HG03558 (cell line): ENCODE measurements at regions not wholly inside any gene's neighbourhood (a gene's known extent, or its start where the extent isn't known, plus 50 kb on each side); places are given as distances from the start of the nearest gene placed in this dataset.

ENCODE experiments used
- ATAC-seq: cut with Tn5 transposase; IDR thresholded peaks from one replicate; pipeline ENCODE4 v1.9.1; 2021; ENCODE audit warnings: moderate number of reproducible peaks; ENCODE audit not compliant: unreplicated experiment; ENCODE audit errors: extremely low read depth

DNA sequence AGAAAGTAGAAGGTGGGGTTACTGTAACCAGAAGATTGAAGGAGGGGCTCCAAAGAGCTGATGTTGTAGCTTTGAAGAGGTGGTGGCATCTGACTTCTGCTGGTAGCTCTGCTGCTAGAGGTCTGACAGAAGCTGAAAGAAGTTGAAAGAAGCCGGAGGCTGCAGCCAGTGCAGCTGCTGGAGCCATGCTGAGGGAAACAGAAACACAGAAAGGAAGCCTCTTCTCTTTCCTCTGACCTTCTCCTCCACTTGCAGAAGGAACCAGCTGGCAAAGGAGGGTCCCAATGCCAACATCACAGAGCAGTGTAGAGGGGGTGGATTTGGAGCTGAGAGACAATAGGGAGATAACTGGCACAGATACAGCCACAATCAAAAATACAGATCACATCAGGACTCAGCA, 89.3 kb upstream of the HHIP start:
- no peak for ATAC-seq

DNA sequence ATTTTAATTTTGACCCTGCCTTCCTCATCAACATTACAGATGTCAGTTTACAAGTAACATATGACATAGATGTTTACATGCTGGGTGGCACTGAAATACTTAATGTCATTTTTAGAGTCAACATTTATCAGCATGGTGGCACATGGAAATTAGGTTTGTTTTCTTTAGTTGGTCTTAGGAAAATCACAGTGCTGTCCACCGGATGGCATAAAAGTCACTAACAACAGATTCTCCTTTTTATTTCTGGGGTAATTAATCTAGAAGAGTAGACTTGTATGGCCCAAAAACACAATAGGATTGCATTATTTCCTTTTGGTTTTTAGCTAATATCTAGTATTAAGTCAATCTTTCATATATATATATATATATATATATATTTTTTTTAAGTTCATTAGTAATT, 88.6 kb upstream of the HHIP start:
- no peak for ATAC-seq

DNA sequence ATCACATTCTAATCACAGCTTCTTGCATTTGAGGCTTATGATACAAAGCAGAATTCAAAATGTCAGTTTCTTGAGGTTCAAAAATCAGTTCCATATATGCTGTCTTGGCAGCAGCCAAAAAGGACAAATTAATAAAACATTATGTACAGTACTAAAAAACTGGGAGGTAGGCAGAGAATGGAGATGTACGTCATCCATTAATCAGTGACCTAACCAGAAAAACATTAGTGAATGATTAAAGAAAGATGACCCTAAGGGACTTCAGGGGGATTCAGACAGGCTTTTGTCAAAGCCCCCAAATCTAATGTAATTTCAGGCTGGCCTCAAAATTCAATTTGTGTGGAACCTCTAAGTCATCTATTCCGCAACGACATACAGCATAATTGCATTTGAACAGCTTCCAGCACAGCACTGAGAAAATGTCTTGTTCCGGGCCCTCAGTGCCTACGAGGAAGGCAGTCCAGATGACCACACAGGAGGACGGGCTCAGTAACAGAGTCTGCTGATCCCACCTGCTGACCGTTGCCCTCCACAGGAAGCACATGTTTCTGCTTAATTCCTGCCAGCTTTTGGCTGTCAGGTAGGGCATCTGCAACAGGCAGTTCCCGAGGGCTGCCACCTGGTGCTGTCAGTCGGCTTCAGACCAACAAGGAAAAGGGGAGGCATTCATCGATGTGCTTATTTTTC, 83.8 kb upstream of the HHIP start:
- ATAC-seq: no peak

DNA sequence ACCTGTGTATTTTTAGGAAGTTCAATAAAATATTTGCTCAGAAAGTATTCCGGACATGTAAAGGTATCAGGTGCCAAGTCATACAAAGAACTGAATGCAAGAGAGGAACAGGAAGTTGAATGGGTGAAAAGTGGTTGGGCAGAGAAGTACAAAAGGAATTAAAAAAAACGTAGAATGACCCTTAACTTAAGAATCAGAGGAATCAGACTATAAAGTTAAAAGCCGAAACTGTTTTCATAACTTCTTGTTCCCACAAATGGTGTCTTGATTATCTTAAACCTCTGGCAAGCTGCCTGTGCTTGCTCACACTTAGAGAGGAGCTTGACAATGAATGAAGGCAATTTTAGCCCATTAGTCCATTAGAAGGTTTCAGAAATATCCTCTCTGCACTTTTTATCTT, 81.6 kb upstream of the HHIP start:
- ATAC-seq: no peak

DNA sequence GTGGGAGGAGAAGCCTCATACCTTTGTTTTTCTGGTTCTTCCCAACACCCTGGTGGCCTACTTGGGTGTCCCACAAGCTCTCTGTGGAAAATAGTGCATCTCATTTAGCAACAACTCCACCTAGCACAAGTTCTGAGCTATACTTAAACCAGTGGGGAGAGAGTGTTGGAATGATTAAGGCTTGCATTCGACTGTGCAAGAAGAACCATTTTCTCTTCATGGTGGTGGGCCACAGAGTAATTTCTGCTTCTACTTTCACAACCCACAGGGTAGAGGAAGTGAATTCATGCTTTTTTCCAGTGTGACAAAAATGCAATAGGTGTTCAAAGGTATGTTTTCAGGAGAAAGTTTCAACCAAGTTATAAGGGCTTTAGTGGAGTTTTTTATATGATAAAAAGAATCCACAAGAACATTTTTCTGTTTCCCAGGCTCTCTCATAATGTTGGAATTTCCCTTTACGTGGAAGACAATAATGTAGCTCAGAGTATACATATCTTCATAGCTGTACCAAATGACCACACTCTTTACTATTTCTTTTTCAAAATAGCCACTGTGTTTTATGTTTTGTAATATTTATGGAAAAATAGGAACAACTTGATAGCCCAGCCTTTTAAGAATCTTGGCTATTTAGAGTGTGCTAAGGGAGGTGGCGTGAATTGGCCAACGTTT, 80.3 kb upstream of the HHIP start:
- ATAC-seq: no peak

DNA sequence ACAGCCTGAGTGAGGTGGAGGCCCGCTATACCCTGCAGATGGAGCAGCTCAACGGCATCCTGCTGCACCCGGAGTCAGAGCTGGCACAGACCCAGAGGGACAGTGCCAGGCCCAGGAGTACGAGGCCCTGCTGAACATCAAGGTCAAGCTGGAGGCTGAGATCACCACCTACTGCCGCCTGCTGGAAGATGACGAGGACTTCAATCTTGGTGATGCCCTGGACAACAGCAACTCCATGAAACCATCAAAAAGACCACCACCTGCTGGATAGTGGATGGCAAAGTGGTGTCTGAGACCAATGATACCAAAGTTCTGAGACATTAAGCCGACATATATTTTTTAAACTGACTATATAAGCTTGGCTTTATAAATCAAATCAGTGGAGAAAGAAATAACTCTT, 73.3 kb upstream of the HHIP start:
- ATAC-seq: no peak

DNA sequence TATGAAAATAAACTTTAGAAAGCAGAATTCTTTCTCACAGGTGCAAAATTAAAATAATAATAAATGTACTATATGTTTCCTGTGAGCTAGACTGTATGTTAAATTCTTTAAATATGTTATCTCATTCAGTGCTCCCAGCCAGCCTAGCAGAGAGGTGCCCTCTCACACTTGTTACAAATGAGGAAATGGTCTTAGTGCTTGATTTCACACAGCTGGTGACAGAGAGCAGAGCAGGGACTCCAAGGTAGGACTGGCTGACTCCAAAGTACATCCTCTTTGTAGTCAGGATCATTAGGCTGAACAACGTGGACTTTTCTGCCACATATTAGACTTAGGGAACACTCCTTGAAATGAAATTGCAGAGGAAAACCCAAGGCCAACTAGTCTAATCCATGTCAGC, 72.0 kb upstream of the HHIP start:
- peak; percentile 64 for ATAC-seq

DNA sequence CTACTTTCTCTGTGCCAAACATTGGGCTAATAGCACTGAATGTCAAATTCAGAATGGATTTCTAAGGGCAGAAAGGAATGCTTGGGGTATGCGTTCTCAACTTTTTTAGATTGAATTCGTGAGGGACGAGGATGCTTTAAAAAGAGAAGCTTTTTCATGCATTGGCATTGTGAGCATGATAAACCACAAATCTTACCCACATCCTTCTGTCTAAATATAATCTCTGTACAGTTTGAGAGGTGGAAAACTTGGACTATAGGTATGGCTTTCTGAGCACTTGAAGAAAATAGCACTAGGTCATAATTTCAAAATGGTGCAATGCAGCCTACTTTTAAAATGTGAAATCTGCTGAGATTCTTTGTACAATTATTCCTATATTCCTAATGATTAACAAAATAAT, 71.4 kb upstream of the HHIP start:
- ATAC-seq: no peak

DNA sequence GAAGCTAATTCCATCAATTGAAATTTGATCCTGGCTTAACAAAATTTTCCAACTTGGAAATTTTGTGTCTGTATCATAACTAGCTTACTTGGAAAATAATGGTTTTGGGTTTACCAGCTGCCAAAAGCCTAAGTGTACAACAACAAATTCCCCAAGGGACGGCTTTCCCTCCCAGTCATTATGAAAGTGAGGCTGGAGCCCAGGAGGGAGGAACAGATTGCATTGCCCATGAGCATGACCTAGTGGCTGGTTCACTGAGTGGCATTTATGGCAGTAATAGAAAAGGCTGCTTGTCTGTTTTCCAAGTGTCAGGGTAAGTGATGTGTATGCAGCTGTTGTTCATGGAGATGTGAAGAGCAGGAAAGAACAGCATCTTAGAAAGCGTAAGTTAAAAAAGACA, 70.8 kb upstream of the HHIP start:
- ATAC-seq: no peak

DNA sequence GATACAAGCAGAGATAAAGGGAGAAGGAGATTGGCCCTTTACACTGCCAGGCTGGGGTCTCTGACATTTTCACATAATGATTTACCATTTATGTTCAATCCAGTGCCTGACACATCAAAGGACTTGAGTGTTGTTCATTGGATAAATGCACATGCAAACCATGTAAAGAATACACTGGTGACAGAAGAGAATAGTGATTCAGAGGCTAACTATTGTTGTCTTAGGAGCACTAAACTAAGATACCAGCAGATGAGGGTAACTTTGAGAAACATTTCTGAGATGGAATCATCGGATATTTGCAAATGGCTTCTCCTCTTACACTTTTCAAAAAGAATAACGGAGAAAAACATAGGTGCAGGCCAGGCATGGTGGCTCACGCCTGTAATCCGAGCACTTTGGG, 67.3 kb upstream of the HHIP start:
- ATAC-seq: no peak

DNA sequence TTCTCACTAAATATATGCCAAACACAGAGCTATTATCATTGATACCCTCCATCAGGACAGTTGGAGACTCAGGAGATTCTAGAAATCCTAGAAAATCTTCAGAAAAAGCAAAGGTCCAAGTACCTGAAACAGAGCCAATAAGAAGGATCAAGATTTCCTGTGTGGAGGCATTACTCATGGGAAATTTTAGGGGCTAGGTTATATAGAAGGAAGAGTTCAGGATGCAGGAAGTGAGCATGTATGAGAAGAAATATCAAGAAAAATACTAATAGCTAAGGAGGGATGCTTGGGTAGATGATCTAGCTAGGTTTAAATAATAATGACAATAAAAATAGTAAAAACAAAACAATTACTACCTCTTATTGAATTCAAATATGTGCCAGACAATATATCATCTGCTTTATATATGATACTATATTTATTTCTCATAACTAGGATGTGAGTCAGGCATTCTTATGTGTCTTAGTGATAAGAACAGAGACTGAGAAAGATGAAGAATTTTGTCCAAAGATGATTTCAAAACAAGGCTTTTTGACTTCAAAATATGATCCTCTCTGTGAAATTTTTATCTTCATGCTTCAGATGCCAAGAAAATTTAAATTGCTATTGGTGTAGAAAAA, 66.4 kb upstream of the HHIP start:
- no peak for ATAC-seq

DNA sequence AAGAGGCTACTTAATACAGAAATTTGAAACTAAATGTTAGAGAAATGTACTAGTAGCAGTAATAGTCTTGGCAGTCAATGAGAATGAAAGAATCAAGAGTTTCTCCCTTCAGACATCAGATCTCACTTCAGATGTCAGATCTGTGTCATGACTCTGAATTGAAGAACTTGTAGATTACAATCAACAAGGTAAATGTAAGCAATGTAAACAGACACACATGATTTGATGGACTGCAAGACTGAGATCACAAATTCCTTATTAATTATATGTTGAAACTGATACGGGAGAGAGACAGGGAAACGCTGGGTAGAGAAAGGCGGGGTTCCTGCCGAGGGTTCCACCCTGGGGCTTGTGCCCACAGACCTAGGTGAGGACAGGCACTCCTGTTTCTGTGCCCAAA, 65.5 kb upstream of the HHIP start:
- no peak for ATAC-seq

DNA sequence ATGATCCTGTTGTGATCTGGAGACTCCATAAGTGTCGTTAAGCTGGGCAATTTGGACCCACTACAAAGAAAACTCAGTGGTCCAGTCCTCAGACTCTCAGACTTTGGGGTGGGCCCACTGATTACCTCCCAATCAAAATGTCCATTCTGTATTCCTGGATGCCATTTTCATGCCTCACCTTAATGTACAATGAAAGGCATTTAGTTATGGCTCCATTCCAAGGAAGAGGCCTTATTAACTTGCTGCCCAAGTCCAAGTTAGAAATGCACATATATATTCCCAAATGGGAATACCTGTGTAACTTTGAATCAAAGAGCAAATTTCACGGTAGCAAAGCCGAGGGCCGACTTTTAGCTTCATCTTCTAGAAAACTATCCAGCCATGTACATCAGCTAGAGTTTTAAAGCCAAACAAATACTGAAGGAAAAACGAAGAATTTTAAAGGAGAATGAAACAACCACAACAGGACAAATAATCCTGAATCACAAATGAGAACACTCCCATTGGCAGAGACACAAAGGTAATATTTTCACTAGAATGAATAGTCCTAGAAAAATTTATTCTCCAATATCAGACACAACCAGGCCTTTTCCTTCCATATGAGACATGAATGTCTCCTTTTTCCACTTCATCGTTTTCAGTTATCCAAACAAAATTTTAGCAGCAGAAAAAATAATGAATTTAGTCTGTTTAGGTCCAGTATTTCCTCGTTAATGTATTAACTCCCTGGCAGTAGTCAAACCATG, 63.7 kb upstream of the HHIP start:
- no peak for ATAC-seq

DNA sequence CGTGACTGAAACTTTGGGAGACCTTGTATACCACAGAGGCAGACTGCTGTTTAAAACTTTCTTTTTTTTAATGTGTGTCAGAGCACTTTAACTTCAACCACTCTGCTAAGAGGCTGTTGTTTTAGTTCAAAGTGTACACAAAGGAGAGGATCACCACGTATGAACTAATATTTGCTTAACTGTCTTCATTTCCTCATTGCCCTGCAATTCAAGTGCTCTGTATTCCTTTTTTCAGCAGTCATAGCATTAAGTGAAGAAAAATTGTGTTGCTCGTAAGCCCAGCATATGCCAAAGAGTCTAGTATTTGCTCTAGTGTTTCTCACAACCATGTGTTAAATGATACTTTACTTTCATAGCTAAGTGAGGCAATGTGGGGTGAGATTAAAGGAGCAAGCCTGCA, 63.0 kb upstream of the HHIP start:
- no peak for ATAC-seq

DNA sequence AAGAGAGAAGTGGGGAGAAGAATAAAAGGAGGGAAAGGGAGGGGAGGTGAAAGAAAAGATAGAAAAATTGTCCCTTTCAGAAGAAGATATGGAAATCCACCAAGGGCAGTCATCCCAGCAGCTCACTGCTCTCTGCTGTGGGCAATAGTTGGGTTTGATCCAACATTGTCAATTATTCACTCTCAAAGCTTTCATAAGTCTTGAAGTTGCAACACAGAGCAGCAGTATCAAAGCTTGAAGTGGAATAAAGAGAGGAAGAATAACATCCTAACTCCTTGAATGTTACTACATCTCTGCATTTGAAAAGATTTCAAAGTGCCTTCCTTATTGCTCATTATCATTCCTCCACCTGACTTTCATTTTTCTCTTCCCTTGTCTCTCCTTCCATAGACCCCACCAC, 62.3 kb upstream of the HHIP start:
- ATAC-seq: no peak

DNA sequence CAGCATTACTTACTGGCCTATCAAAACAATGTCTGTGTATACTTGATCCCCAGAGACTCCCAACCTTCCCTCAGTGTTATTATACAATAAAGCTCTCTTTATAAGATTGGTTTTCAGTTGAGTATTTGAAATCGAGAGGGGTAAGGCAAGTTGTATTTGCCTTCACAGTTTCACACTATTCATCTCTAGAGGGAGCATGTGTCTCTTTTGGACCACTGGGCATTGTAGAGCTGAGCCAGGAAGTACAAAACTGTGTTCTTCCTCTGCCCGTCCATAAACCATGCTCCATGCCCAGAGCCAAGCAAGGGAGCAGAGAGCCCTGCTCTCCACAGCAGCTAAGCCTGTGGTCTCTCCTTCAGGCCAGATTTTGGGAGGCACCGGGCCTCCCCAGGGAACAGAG, 61.5 kb upstream of the HHIP start:
- no peak for ATAC-seq

DNA sequence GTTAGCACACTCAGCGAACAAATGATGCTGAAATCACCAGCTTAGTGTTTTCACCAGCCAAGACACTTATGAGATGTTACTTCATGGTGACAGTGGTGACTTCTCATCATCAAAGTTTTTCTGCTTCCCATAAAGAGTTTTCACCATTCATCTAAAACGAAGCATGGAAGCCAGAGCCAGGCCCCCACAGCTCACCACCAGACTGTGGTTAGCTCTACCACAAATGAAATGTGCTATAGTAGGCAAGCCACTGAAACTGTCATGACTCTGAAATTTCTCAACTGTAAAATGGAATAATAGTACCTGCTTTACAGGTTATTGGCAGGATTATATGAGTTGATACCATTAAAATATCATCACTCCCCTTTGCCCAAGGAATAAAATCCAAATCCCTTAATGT, 56.4 kb upstream of the HHIP start:
- no peak for ATAC-seq

DNA sequence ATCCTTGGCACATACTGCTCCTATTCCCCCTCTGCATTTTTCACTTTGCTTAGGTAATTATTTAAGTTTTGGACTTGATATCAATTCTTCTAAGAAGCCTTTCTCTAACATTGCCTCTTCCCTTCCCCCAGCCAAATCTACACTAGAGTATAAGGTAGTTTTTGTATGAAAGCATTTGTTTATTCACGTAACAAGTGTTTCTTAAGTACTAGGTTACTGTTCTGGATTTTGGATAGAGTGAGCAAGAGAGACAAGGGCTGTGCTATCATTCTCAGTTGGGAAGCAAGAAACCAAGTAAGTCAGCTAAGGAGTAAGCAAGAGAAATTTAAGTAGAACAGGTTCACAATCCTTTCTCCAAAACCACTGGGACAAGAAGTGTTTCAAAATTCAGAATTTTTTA, 55.9 kb upstream of the HHIP start:
- ATAC-seq: no peak

DNA sequence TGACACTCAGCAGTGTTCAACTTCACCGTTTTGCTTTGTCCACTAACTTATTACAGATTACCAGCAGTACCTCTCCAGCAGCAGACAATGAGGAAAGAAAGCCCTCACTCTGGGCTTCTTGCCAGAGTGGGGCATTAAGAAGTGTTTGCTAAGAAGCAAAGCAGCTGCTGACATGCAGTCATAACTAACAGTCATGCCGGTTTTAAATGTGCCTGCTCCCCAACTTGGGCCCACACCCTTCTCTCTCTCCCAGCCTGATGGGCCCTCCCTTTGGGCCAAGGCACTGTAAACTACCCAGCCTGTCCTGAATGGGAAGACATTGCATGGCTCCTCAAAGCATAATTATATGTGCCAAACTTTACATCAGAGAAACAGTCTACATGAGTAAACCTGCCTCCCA, 54.6 kb upstream of the HHIP start:
- ATAC-seq: no peak

DNA sequence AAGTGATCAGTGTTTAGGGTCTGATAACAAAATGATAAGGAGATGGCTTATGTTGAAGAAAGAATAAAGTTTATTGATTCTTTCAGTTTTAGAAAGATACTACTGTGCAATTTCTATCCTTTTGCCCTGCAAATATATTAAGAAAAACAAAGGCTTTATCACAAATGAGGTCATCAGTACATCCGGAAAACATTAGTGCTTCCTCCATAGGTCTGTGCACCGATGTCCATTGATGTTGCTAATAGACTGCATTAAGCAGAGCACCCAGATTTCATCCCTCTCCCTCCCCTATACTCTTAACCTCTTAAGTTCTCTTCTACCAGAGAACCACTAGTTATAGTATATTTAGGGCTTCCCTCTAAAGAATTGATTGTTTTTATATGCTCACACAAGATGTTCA, 53.7 kb upstream of the HHIP start:
- ATAC-seq: no peak

DNA sequence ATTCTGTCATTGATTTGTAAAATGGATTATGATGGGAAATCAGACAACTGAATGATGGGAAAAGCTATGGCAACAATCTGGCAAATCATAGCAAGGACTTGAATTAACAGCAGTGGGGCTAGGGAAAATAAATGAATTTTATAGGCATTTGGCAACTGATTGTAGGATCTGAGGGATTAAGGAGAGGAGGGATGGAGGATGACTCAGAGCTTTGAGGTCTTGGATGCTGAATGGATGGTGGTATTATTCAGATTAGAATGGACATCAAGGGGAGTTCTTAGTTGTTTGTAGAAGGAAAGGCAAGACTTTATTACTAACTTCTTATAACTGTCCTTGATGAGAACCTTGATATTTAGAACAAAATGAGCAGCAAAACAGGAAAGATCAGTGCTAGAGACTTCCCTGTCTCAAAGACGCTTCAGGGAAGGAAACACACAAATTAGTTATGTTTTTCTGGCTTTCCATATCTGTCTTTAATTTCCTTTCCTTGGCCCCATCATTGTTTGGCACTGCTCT, 51.4 kb upstream of the HHIP start:
- no peak for ATAC-seq
